SK-N-SH (cell line): ENCODE measurements at regions not wholly inside any gene's neighbourhood (a gene's known extent, or its start where the extent isn't known, plus 50 kb on each side); places are given as distances from the start of the nearest gene placed in this dataset.

Source experiments
- CTCF ChIA-PET: fragments of 300-600, 350-600 bp; formaldehyde crosslinking; extraction: SDS; loops from one replicate; lab custom pipeline; 2021; lab: Yijun Ruan, JAX
- POLR2A ChIA-PET: fragments of 350-600 bp; sonication (Branson Sonifier 250); formaldehyde crosslinking; extraction: SDS; loops from one replicate; lab custom pipeline; 2020; ENCODE audit warnings: antibody characterized with exemption, inconsistent platforms; lab: Yijun Ruan, JAX
- DNase-seq: peaks from one replicate; pipeline ENCODE4 v3.0.0; 2012
- H2AFZ ChIP-seq: fragments of 200-600 bp; sonication (generic); 2 replicates; pipeline ENCODE4 v1.8.1; 2016; ENCODE audit warnings: antibody characterized with exemption, mild to moderate bottlenecking, low read depth
- H3F3A ChIP-seq: fragments of 200-600 bp; sonication (generic); replicated peaks from 2 replicates; pipeline ENCODE3; 2016; ENCODE audit warnings: antibody characterized with exemption, mild to moderate bottlenecking; ENCODE audit not compliant: insufficient read depth
- H3K27ac ChIP-seq, 2 experiments: fragments of 200-500 bp in 1 of 2; fragments of 200-600 bp in 1 of 2; sonication (Bioruptor generic) in 1 of 2; sonication (generic), shearing (Covaris generic) in 1 of 2; 2 replicates each; pipeline versions ENCODE4 v1.5.1 to v1.6.1; 2014 to 2016; ENCODE audit warnings: low read depth in 2 of 2, inconsistent platforms in 1 of 2, low read length in 1 of 2, mild to moderate bottlenecking in 1 of 2, mixed read lengths in 1 of 2
- H3K27me3 ChIP-seq: fragments of 200-600 bp; sonication (generic), shearing (Covaris generic); 2 replicates; pipeline ENCODE4 v1.6.1; 2016; ENCODE audit warnings: mixed run types; ENCODE audit not compliant: insufficient read depth
- H3K36me3 ChIP-seq, 2 experiments: fragments of 200-500 bp in 1 of 2; fragments of 200-600 bp in 1 of 2; sonication (Bioruptor generic) in 1 of 2; sonication (generic) in 1 of 2; replicated peaks in 1 of 2; 2 replicates each; pipeline versions ENCODE3 to v1.5.1; 2014 to 2016; ENCODE audit warnings: low read length in 1 of 2, mild to moderate bottlenecking in 1 of 2; ENCODE audit not compliant: insufficient read depth in 2 of 2, control insufficient read depth in 1 of 2
- H3K4me1 ChIP-seq, 2 experiments: fragments of 200-500 bp in 1 of 2; fragments of 200-600 bp in 1 of 2; sonication (Bioruptor generic) in 1 of 2; sonication (generic), shearing (Covaris generic) in 1 of 2; 2 replicates each; pipeline versions ENCODE4 v1.5.1 to v1.6.1; 2014 to 2016; ENCODE audit warnings: low read depth in 1 of 2, low read length in 1 of 2, mixed run types in 1 of 2; ENCODE audit not compliant: insufficient read depth in 2 of 2, control insufficient read depth in 1 of 2
- H3K4me2 ChIP-seq: fragments of 200-600 bp; sonication (generic), shearing (Covaris generic); 2 replicates; pipeline ENCODE4 v1.6.1; 2017; ENCODE audit warnings: mixed run types
- H3K4me3 ChIP-seq, 2 experiments: fragments of 200-500 bp in 1 of 2; fragments of 200-600 bp in 1 of 2; sonication (Bioruptor generic) in 1 of 2; sonication (generic), shearing (Covaris generic) in 1 of 2; 2 replicates each; pipeline versions ENCODE4 v1.5.1 to v1.8.1; 2014 to 2016; ENCODE audit warnings: low read depth in 2 of 2, inconsistent platforms in 1 of 2, low read length in 1 of 2, mild to moderate bottlenecking in 1 of 2, mixed read lengths in 1 of 2, moderate library complexity in 1 of 2
- H3K79me2 ChIP-seq: fragments of 200-600 bp; sonication (generic); 2 replicates; pipeline ENCODE4 v1.8.1; 2017; ENCODE audit warnings: mild to moderate bottlenecking; ENCODE audit not compliant: insufficient read depth
- H3K9ac ChIP-seq: fragments of 200-600 bp; sonication (generic); 2 replicates; pipeline ENCODE4 v1.6.1; 2017; ENCODE audit warnings: mixed run types
- H3K9me2 ChIP-seq: fragments of 200-600 bp; sonication (generic); 2 replicates; pipeline ENCODE4 v1.6.1; 2017; ENCODE audit warnings: mixed run types
- H3K9me3 ChIP-seq: fragments of 200-600 bp; sonication (generic); 2 replicates; pipeline ENCODE4 v1.6.1; 2017; ENCODE audit warnings: mixed run types, mild to moderate bottlenecking, moderate library complexity
- H4K20me1 ChIP-seq: fragments of 200-600 bp; sonication (generic); 2 replicates; pipeline ENCODE4 v1.6.1; 2017; ENCODE audit warnings: mild to moderate bottlenecking, mixed run types; ENCODE audit not compliant: insufficient read depth
- CHD2 ChIP-seq: fragments of 150-350 bp; IDR thresholded peaks from 2 replicates; pipeline ENCODE4 v1.6.1; 2018; ENCODE audit warnings: low read length; ENCODE audit not compliant: partially characterized antibody
- EP300 ChIP-seq, 2 experiments: IDR thresholded peaks; 2 replicates each; pipeline versions ENCODE4 v1.4.0 to v1.6.1; 2012; ENCODE audit warnings: borderline replicate concordance in 1 of 2, low read depth in 1 of 2, low read length in 1 of 2
- FOSL2 ChIP-seq: IDR thresholded peaks from 2 replicates; pipeline ENCODE4 v1.4.0; 2012; ENCODE audit warnings: low read depth, mild to moderate bottlenecking, moderate library complexity, borderline replicate concordance
- FOXM1 ChIP-seq: IDR thresholded peaks from 2 replicates; pipeline ENCODE4 v1.4.0; 2012; ENCODE audit warnings: low read depth, mild to moderate bottlenecking
- IRF3 ChIP-seq: fragments of 150-350 bp; IDR thresholded peaks from 2 replicates; pipeline ENCODE4 v1.6.1; 2016; ENCODE audit warnings: mild to moderate bottlenecking, low read depth, low read length
- NFIC ChIP-seq: IDR thresholded peaks from 2 replicates; pipeline ENCODE4 v1.4.0; 2012; ENCODE audit warnings: borderline replicate concordance
- NRF1 ChIP-seq: IDR thresholded peaks from 2 replicates; pipeline ENCODE4 v1.6.1; 2012; ENCODE audit warnings: low read depth, mild to moderate bottlenecking, low read length
- PBX3 ChIP-seq: IDR thresholded peaks from 2 replicates; pipeline ENCODE4; 2012
- POLR2AphosphoS5 ChIP-seq: IDR thresholded peaks from 2 replicates; pipeline ENCODE4 v1.6.1; 2012; ENCODE audit warnings: low read depth, low read length
- RCOR1 ChIP-seq: fragments of 150-350 bp; IDR thresholded peaks from 2 replicates; pipeline ENCODE4 v1.6.1; 2017; ENCODE audit warnings: antibody characterized with exemption, low read length
- RFX5 ChIP-seq: IDR thresholded peaks from 2 replicates; pipeline ENCODE4 v1.6.1; 2012; ENCODE audit warnings: mild to moderate bottlenecking, improper control_type of control experiment, low read length
- RXRA ChIP-seq: IDR thresholded peaks from 2 replicates; pipeline ENCODE4 v1.4.0; 2012; ENCODE audit warnings: low read depth, mild to moderate bottlenecking, borderline replicate concordance
- SMC3 ChIP-seq: IDR thresholded peaks from 2 replicates; pipeline ENCODE4 v1.6.1; 2012; ENCODE audit warnings: low read depth, low read length, improper control_type of control experiment
- TAF1 ChIP-seq: IDR thresholded peaks from 2 replicates; pipeline ENCODE4 v1.6.1; 2012; ENCODE audit warnings: low read depth, mild to moderate bottlenecking, low read length, moderate library complexity, borderline replicate concordance
- USF1 ChIP-seq: IDR thresholded peaks from 2 replicates; pipeline ENCODE4 v1.4.0; 2012; ENCODE audit warnings: low read depth, borderline replicate concordance
- WGBS: methylation state at CpG from one replicate; pipeline ENCODE4 v1.1.6; 2017; ENCODE audit warnings: low lambda C conversion rate; 5-methylcytosine and 5-hydroxymethylcytosine counted together

GRCh38 chr2:182477774-182478173 lies 50.9 kb upstream of the PDE1A start:
- Histone ChIP-seq H3K27me3 (no peaks in the 10 kb centered on the region), H3K79me2 (no peaks in the 10 kb centered on the region; the same call in 1 of the 2 replicates), H3K9me2 (no peaks in the 10 kb centered on the region), H3K27ac (no peak overlapping the region), H3K4me2 (no peak overlapping the region), H4K20me1 (no peaks in the 10 kb centered on the region), H3K4me3 (no peak overlapping the region), H3K9me3 (no peaks in the 10 kb centered on the region), H3K36me3 (no peaks in the 10 kb centered on the region), H3F3A (no peaks in the 10 kb centered on the region), H3K9ac (no peak overlapping the region), H2AFZ (no peak overlapping the region), H3K4me1 (no peaks in the 10 kb centered on the region)
- WGBS: 73% methylated on average over 6 of the region's 6 CpGs
- TF ChIP-seq EP300 (IDR thresholded peaks at IDR 0.05; ENCODE audit: borderline replicate concordance in 1 of 2, low read depth in 1 of 2, low read length in 1 of 2) (no peak), NFIC (no peak), RFX5 (no peak)
- ChIA-PET POLR2A (no interaction called here), CTCF (no interaction called here)
- DNase-seq: no peak

- WGBS: 93% methylated on average over 2 of the region's 2 CpGs
- Histone ChIP-seq H3K4me1 (no peaks in the 10 kb centered on the region), H3K9me2 (no peaks in the 10 kb centered on the region), H3K9ac (no peak overlapping the region), H3K79me2 (no peaks in the 10 kb centered on the region; the same call in 1 of the 2 replicates), H3K4me3 (no peak overlapping the region), H4K20me1 (no peaks in the 10 kb centered on the region), H3K9me3 (no peaks in the 10 kb centered on the region), H3F3A (no peaks in the 10 kb centered on the region), H2AFZ (no peak overlapping the region), H3K27me3 (no peaks in the 10 kb centered on the region), H3K36me3 (no peaks in the 10 kb centered on the region), H3K4me2 (no peak overlapping the region), H3K27ac (no peak overlapping the region)
- no peak for TF ChIP-seq NRF1
- no peak for TF ChIP-seq IRF3
- TF ChIP-seq SMC3: no peak
- no peak for TF ChIP-seq FOSL2
- no peak for TF ChIP-seq TAF1
- TF ChIP-seq NFIC: no peak
- TF ChIP-seq RCOR1: no peak
- no peak for TF ChIP-seq PBX3
- no peak for TF ChIP-seq FOXM1
- no peak for TF ChIP-seq CHD2
- TF ChIP-seq RFX5: no peak
- no peak for TF ChIP-seq RXRA
- no peak for TF ChIP-seq POLR2AphosphoS5
- TF ChIP-seq USF1: no peak
- CTCF ChIA-PET: no interaction called here
- POLR2A ChIA-PET: no interaction called here
- no peak for DNase-seq
Measured at GRCh38 chr2:182481676-182482075, 54.8 kb upstream of the PDE1A start.
